Vagina (tissue), 2 donors: ENCODE measurements at regions not wholly inside any gene's neighbourhood (a gene's known extent, or its start where the extent isn't known, plus 50 kb on each side); places are given as distances from the start of the nearest gene placed in this dataset.

Source experiments
- DNase-seq, 2 donors: peaks; one replicate each; pipeline ENCODE4 v3.0.0-alpha.2; 2017; ENCODE audit errors: extremely low spot score in 2 of 2
- H3K27ac ChIP-seq: fragments of 200-600 bp; sonication (generic); one replicate; pipeline ENCODE4 v1.5.1; 2019
- H3K27me3 ChIP-seq: fragments of 200-600 bp; sonication (generic); one replicate; pipeline ENCODE4 v1.5.1; 2019
- H3K36me3 ChIP-seq, 2 donors: fragments of 200-600 bp; sonication (generic); one replicate each; pipeline ENCODE4 v1.5.1; 2017 to 2019
- H3K4me1 ChIP-seq: fragments of 200-600 bp; sonication (generic); one replicate; pipeline ENCODE4 v1.5.1; 2019
- H3K4me3 ChIP-seq, 2 donors: fragments of 200-600 bp; sonication (generic); 1 replicate in 1 of 2; 2 replicates in 1 of 2; pipeline ENCODE4 v1.5.1; 2016 to 2019
- H3K9me3 ChIP-seq: fragments of 200-600 bp; sonication (generic); one replicate; pipeline ENCODE4 v1.5.1; 2019
- POLR2A ChIP-seq, 2 donors: fragments of 450-650 bp; IDR thresholded peaks; one replicate each; pipeline ENCODE4 v1.6.1; 2017; ENCODE audit warnings: antibody characterized with exemption in 2 of 2, mild to moderate bottlenecking in 2 of 2, moderate library complexity in 2 of 2
- POLR2AphosphoS5 ChIP-seq, 2 donors: sonication (generic); formaldehyde crosslinking; IDR thresholded peaks; one replicate each; pipeline ENCODE4 v1.9.0; 2017; ENCODE audit warnings: antibody characterized with exemption in 2 of 2, mild to moderate bottlenecking in 2 of 2, low read depth in 1 of 2; ENCODE audit not compliant: insufficient read depth in 1 of 2
- intact Hi-C: fragments of 100-400 bp; cut with DNase I; formaldehyde crosslinking; loops from one replicate; pipeline ENCODE4 v1.15.1; 2023
- TF ChIP-seq, protein P1 (sequence below), 3 experiments: fragments of 450-650 bp in 2 of 3; fragments of 200-600 bp in 1 of 3; sonication (generic) in 1 of 3; IDR thresholded peaks; one replicate each; pipeline ENCODE4 v1.5.1; 2017 to 2019; ENCODE audit warnings: antibody characterized with exemption in 3 of 3, mild to moderate bottlenecking in 2 of 3, moderate library complexity in 2 of 3

DNA sequence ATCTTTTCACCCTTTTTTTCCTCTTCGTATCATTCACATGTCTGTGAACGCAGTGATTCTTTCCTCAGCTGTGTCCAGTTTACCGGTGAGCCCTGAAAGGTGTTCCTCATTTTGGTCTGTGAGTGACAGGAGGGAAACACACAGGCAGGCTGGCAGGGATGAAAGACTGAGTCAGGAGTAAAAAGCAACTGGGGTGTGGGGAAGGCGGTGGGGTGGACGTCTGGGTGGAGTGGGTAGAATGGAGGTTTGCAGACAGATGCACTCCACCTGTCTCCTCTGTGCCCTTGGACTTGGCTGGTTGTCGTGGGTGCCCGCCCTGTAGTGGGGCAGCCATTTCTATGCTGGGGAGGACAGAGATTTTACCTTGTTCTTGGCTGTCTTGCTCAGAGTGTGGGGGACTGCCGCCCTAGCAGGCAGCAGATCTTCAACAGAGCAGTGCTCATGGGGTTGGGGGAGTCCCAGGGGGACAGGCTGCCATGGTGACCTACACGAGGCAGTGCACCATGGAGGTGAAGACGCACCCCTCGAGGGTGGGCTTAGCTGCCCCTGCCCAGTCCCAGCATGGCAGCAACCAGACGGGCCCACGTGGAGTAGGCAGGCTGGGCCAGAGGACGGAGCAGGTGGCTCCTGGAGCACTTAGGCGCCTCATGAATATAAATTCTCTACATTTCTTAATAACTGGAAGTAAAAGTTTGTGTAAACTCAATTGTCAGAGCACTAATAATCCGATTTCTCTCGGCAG lies 603.7 kb downstream of the TBC1D22A start:
- Histone ChIP-seq H3K27me3 (no peaks in the 10 kb centered on the region), H3K27ac (no peak overlapping the region), H3K4me3 (no peak overlapping the region), H3K9me3 (no peaks in the 10 kb centered on the region), H3K4me1 (no peaks in the 10 kb centered on the region), H3K36me3 (no peaks in the 10 kb centered on the region)
- DNase-seq: no peak
- intact Hi-C loops: no loop called here
- TF ChIP-seq POLR2AphosphoS5 (IDR thresholded peaks at IDR 0.05; ENCODE audit: insufficient read depth in 1 of 2, low read depth in 1 of 2) (no peak), POLR2A (IDR thresholded peaks at IDR 0.05) (no peak)
- TF ChIP-seq, protein P1, sequence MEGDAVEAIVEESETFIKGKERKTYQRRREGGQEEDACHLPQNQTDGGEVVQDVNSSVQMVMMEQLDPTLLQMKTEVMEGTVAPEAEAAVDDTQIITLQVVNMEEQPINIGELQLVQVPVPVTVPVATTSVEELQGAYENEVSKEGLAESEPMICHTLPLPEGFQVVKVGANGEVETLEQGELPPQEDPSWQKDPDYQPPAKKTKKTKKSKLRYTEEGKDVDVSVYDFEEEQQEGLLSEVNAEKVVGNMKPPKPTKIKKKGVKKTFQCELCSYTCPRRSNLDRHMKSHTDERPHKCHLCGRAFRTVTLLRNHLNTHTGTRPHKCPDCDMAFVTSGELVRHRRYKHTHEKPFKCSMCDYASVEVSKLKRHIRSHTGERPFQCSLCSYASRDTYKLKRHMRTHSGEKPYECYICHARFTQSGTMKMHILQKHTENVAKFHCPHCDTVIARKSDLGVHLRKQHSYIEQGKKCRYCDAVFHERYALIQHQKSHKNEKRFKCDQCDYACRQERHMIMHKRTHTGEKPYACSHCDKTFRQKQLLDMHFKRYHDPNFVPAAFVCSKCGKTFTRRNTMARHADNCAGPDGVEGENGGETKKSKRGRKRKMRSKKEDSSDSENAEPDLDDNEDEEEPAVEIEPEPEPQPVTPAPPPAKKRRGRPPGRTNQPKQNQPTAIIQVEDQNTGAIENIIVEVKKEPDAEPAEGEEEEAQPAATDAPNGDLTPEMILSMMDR (IDR thresholded peaks at IDR 0.05): no peak

DNA sequence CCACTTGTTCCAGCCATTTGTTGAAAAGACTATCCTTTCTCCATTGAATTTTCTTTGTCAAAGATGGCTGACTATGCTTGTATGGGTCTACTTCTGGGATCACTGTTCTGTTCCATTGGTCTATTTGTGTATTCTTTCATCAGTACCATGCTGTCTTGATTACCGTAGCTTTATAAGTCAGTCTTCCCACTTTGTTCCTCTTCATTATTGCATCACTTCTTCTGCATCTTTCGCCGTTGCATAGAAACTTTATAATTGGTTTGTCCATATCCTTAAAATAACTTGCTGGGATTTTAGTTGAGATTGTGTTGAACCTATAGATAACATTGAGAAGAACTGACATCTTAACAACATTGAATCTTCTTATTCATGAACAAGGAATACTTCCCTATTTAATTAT lies 598.8 kb downstream of the TBC1D22A start:
- Histone ChIP-seq H3K27ac (no peak overlapping the region), H3K9me3 (no peaks in the 10 kb centered on the region), H3K27me3 (no peaks in the 10 kb centered on the region), H3K36me3 (no peaks in the 10 kb centered on the region), H3K4me1 (no peaks in the 10 kb centered on the region), H3K4me3 (no peak overlapping the region)
- intact Hi-C loops: no loop called here
- TF ChIP-seq POLR2AphosphoS5 (IDR thresholded peaks at IDR 0.05; ENCODE audit: insufficient read depth in 1 of 2, low read depth in 1 of 2): no peak
- DNase-seq: no peak

DNA sequence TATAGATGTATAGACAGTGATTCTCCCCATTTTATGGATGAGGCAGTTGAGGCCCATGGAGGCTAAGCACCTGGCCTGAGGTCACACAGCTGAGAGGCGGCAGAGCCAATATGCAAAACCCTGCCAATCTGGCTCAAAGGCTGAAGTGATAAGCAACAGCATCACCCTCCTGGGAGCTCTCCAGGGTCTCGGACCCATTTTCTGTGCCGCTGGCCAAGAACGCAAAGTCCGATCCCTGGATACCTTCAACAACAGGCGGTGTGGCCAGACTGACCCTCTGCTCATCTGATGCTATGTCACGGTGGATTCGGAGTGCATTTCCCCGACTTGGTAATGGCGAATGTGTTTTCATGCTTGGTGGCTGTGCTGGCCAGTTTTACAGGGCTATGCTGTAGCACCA lies 595.0 kb downstream of the TBC1D22A start:
- Histone ChIP-seq H3K4me3 (no peak overlapping the region), H3K4me1 (no peaks in the 10 kb centered on the region), H3K27ac (no peak overlapping the region), H3K9me3 (no peaks in the 10 kb centered on the region), H3K27me3 (no peaks in the 10 kb centered on the region), H3K36me3 (no peaks in the 10 kb centered on the region)
- intact Hi-C loops: no loop called here
- no peak for DNase-seq
- TF ChIP-seq POLR2AphosphoS5 (IDR thresholded peaks at IDR 0.05; ENCODE audit: insufficient read depth in 1 of 2, low read depth in 1 of 2) (no peak), POLR2A (IDR thresholded peaks at IDR 0.05) (no peak)
- TF ChIP-seq, protein P1 (IDR thresholded peaks at IDR 0.05): no peak

DNA sequence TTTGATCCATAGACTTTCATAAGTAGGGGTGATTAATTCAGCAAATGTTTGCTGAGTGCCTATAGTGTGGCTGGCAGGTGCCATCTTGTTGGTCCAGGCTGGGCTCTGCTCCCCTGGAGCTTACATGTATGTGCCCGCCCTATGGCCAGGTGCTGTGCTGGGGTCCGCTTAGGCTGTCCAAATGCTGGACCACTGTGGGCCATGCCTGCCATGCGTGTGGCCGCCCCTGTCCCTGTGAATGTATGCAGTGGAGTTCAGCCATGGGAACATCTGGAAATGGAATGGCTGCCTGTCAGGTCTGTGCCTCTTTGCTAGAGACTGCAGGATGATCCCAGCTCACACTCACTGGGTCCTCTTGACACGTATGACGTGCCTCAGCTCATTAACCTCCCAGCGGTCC lies 594.6 kb downstream of the TBC1D22A start:
- no peaks in the 10 kb centered on the region for H3K4me1 ChIP-seq
- no peaks in the 10 kb centered on the region for H3K36me3 ChIP-seq
- DNase-seq: peak in 1 of 2 donors; percentile 54
- H3K4me3 ChIP-seq: no peak overlapping the region
- no peak for TF ChIP-seq POLR2AphosphoS5 (IDR thresholded peaks at IDR 0.05; ENCODE audit: insufficient read depth in 1 of 2, low read depth in 1 of 2)
- no peak for TF ChIP-seq POLR2A (IDR thresholded peaks at IDR 0.05)
- no peaks in the 10 kb centered on the region for H3K9me3 ChIP-seq
- intact Hi-C loops: no loop called here
- H3K27me3 ChIP-seq: no peaks in the 10 kb centered on the region
- H3K27ac ChIP-seq: no peak overlapping the region

DNA sequence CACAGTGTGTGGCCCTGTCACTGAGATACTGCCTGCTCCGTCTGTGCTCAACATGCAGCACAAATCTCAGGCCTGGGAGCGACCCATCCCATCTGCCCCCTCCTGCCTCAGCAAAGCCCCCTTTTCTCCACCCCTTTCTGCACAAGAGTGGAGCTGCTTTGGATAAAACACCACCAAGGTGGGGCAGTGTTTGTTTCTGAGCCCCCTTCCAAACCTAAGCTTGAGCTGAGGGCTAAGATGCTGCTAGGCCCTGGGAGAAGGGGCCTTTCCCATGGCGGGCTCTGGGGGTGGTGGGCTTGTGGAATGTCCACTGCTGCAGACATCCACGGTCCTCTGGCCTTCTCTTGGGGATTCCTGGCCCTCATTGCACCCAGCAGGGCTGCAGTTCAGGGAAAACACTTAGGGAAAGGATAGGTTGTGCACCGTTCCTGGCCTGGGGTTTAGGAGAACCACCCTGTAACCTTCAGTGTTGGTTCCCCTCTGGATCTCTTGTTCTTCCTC lies 594.1 kb downstream of the TBC1D22A start:
- Histone ChIP-seq H3K9me3 (no peaks in the 10 kb centered on the region), H3K36me3 (no peaks in the 10 kb centered on the region), H3K27me3 (no peaks in the 10 kb centered on the region), H3K4me3 (no peak overlapping the region), H3K4me1 (no peaks in the 10 kb centered on the region), H3K27ac (no peak overlapping the region)
- DNase-seq: peak in 1 of 2 donors; percentile 29
- TF ChIP-seq POLR2A (IDR thresholded peaks at IDR 0.05) (no peak), POLR2AphosphoS5 (IDR thresholded peaks at IDR 0.05; ENCODE audit: insufficient read depth in 1 of 2, low read depth in 1 of 2) (no peak)
- TF ChIP-seq, protein P1 (IDR thresholded peaks at IDR 0.05): no peak
- intact Hi-C loops: no loop called here
